Central memory CD4-positive, alpha-beta T cell (primary cell): ENCODE measurements at regions not wholly inside any gene's neighbourhood (a gene's known extent, or its start where the extent isn't known, plus 50 kb on each side); places are given as distances from the start of the nearest gene placed in this dataset.
A peak's percentile ranks its signal among the peaks of the same experiment; 100 is the strongest.

ENCODE experiments used
- DNase-seq: peaks from one replicate; pipeline ENCODE4 v3.0.0; 2022

- DNase-seq, result peak; percentile 56
These were observed 204.0 kb upstream of the ID2 start for GRCh38 chr2:8477552-8478470.

GRCh38 chr2:8478471-8478793, 203.4 kb upstream of the ID2 start:
- no peak for DNase-seq

GRCh38 chr2:8479298-8479697, 202.6 kb upstream of the ID2 start:
- DNase-seq, result no peak

GRCh38 chr2:8480915-8481314, 200.9 kb upstream of the ID2 start:
- DNase-seq, result no peak

GRCh38 chr2:8481463-8482009, 200.3 kb upstream of the ID2 start:
- peak; percentile 31 for DNase-seq

GRCh38 chr2:8482432-8482831, 199.4 kb upstream of the ID2 start:
- no peak for DNase-seq

GRCh38 chr2:8484502-8485283, 197.2 kb upstream of the ID2 start:
- DNase-seq, result peak; percentile 52

- no peak for DNase-seq
These were observed 196.1 kb upstream of the ID2 start for GRCh38 chr2:8485736-8486135.

- peak; percentile 21 for DNase-seq
These were observed 195.7 kb upstream of the ID2 start for GRCh38 chr2:8486141-8486540.

- DNase-seq, result peak; percentile 24
These were observed 194.4 kb upstream of the ID2 start for GRCh38 chr2:8487461-8487932.

GRCh38 chr2:8488001-8488738, 193.7 kb upstream of the ID2 start:
- peak; percentile 87 for DNase-seq

GRCh38 chr2:8489221-8489620, 192.6 kb upstream of the ID2 start:
- no peak for DNase-seq

- DNase-seq, result no peak
These were observed 192.1 kb upstream of the ID2 start for GRCh38 chr2:8489751-8490150.

- DNase-seq, result no peak
These were observed 191.6 kb upstream of the ID2 start for GRCh38 chr2:8490166-8490721.

- DNase-seq, result no peak
These were observed 190.4 kb upstream of the ID2 start for GRCh38 chr2:8491296-8492027.

GRCh38 chr2:8494151-8494550, 187.7 kb upstream of the ID2 start:
- no peak for DNase-seq

- DNase-seq, result no peak
These were observed 187.3 kb upstream of the ID2 start for GRCh38 chr2:8494589-8494988.

GRCh38 chr2:8495189-8495989, 186.5 kb upstream of the ID2 start:
- no peak for DNase-seq

- DNase-seq, result no peak
These were observed 185.8 kb upstream of the ID2 start for GRCh38 chr2:8496079-8496478.

GRCh38 chr2:8496617-8497016, 185.2 kb upstream of the ID2 start:
- DNase-seq, result no peak

GRCh38 chr2:8498994-8499393, 182.9 kb upstream of the ID2 start:
- no peak for DNase-seq
